WTC11 (cell line): ENCODE measurements at regions not wholly inside any gene's neighbourhood (a gene's known extent, or its start where the extent isn't known, plus 50 kb on each side); places are given as distances from the start of the nearest gene placed in this dataset.

Source experiments
- ATAC-seq: fragments of 200-7000 bp; cut with Tn5 transposase; 2 replicates; pipeline ENCODE4 v1.10.0; 2021; ENCODE audit warnings: mild to moderate bottlenecking, moderate library complexity
- CTCF ChIA-PET: fragments of 300-600 bp; sonication (Branson Sonifier 250); formaldehyde crosslinking; loops from one replicate; lab custom pipeline; 2021; ENCODE audit warnings: antibody characterized with exemption; lab: Charles Lee
- POLR2A ChIA-PET: fragments of 350-600 bp; sonication (Branson Sonifier 250); formaldehyde crosslinking; loops from one replicate; lab custom pipeline; 2021; ENCODE audit warnings: antibody characterized with exemption; lab: Charles Lee
- DNase-seq: peaks from one replicate; pipeline ENCODE4 v3.0.0; 2021; ENCODE audit warnings: low spot score
- H3K27ac Mint-ChIP-seq: 2 replicates; pipeline ENCODE4 v1.8.0; 2021; ENCODE audit warnings: mixed read lengths
- H3K27me3 Mint-ChIP-seq: 2 replicates; pipeline ENCODE4 v1.8.0; 2021; ENCODE audit warnings: low read depth, mild to moderate bottlenecking, moderate library complexity, mixed read lengths
- H3K36me3 Mint-ChIP-seq: 2 replicates; pipeline ENCODE4 v1.8.0; 2021; ENCODE audit warnings: mixed read lengths
- H3K4me1 Mint-ChIP-seq: 2 replicates; pipeline ENCODE4 v1.8.0; 2022; ENCODE audit warnings: mixed read lengths
- H3K4me3 Mint-ChIP-seq: 2 replicates; pipeline ENCODE4 v1.8.0; 2021; ENCODE audit warnings: mild to moderate bottlenecking, moderate library complexity, mixed read lengths
- H3K9me3 Mint-ChIP-seq: 2 replicates; pipeline ENCODE4 v1.8.0; 2021; ENCODE audit warnings: mixed read lengths
- CREM ChIP-seq: sonication (generic); formaldehyde crosslinking; IDR thresholded peaks from 2 replicates; pipeline ENCODE4 v1.8.1; 2022; ENCODE audit warnings: mild to moderate bottlenecking, missing genetic modification reagents, moderate library complexity
- GABPB1 ChIP-seq: sonication (generic); formaldehyde crosslinking; IDR thresholded peaks from 2 replicates; pipeline ENCODE4 v1.8.1; 2023; ENCODE audit warnings: mild to moderate bottlenecking, missing genetic modification reagents
- GRHL2 ChIP-seq: fragments of 250-450 bp; sonication (Bioruptor Pico); IDR thresholded peaks from 2 replicates; pipeline ENCODE4 v1.8.0; 2022; ENCODE audit warnings: mild to moderate bottlenecking, moderate library complexity; ENCODE audit not compliant: insufficient replicate concordance, severe bottlenecking
- HMGA2 ChIP-seq: fragments of 250-450 bp; sonication (Bioruptor Pico); IDR thresholded peaks from 2 replicates; pipeline ENCODE4 v1.4.0; 2021; ENCODE audit warnings: mild to moderate bottlenecking, moderate library complexity
- KAT7 ChIP-seq: sonication (generic); formaldehyde crosslinking; IDR thresholded peaks from 2 replicates; pipeline ENCODE4 v1.8.1; 2023; ENCODE audit warnings: missing genetic modification reagents, mild to moderate bottlenecking, borderline replicate concordance
- NR1H2 ChIP-seq: sonication (generic); formaldehyde crosslinking; IDR thresholded peaks from 2 replicates; pipeline ENCODE4 v1.9.0; 2021; ENCODE audit warnings: mild to moderate bottlenecking, moderate library complexity, missing genetic modification reagents
- SMAD4 ChIP-seq: sonication (generic); formaldehyde crosslinking; IDR thresholded peaks from 2 replicates; pipeline ENCODE4 v1.8.0; 2022; ENCODE audit warnings: mild to moderate bottlenecking, missing genetic modification reagents
- TCF7 ChIP-seq: sonication (generic); formaldehyde crosslinking; IDR thresholded peaks from 2 replicates; pipeline ENCODE4 v1.8.0; 2022; ENCODE audit warnings: mild to moderate bottlenecking, low read depth, missing genetic modification reagents, moderate library complexity
- TEAD1 ChIP-seq: sonication (generic); formaldehyde crosslinking; IDR thresholded peaks from 2 replicates; pipeline ENCODE4 v1.8.0; 2022; ENCODE audit warnings: mild to moderate bottlenecking, missing genetic modification reagents
- ZNF671 ChIP-seq: fragments of 250-450 bp; sonication (Bioruptor Pico); IDR thresholded peaks from 2 replicates; pipeline ENCODE4 v1.8.0; 2021; ENCODE audit warnings: mild to moderate bottlenecking
- TF ChIP-seq, protein P1 (sequence below): sonication (generic); formaldehyde crosslinking; IDR thresholded peaks from 2 replicates; pipeline ENCODE4 v1.8.0; 2022; ENCODE audit warnings: mild to moderate bottlenecking, missing genetic modification reagents
- TF ChIP-seq, protein P2 (sequence below): sonication (generic); formaldehyde crosslinking; IDR thresholded peaks from 2 replicates; pipeline ENCODE4 v1.8.1; 2022; ENCODE audit warnings: missing genetic modification reagents, borderline replicate concordance
- TF ChIP-seq, protein P3 (sequence below): sonication (generic); formaldehyde crosslinking; IDR thresholded peaks from 2 replicates; pipeline ENCODE4 v1.8.1; 2023; ENCODE audit warnings: mild to moderate bottlenecking, missing genetic modification reagents, moderate library complexity
- TF ChIP-seq, protein P4 (sequence below): sonication (generic); formaldehyde crosslinking; IDR thresholded peaks from 2 replicates; pipeline ENCODE4 v1.8.0; 2022; ENCODE audit warnings: missing genetic modification reagents
- TF ChIP-seq, protein P5 (sequence below): sonication (generic); formaldehyde crosslinking; IDR thresholded peaks from 2 replicates; pipeline ENCODE4 v1.8.0; 2023; ENCODE audit warnings: missing genetic modification reagents, mild to moderate bottlenecking, borderline replicate concordance

DNA sequence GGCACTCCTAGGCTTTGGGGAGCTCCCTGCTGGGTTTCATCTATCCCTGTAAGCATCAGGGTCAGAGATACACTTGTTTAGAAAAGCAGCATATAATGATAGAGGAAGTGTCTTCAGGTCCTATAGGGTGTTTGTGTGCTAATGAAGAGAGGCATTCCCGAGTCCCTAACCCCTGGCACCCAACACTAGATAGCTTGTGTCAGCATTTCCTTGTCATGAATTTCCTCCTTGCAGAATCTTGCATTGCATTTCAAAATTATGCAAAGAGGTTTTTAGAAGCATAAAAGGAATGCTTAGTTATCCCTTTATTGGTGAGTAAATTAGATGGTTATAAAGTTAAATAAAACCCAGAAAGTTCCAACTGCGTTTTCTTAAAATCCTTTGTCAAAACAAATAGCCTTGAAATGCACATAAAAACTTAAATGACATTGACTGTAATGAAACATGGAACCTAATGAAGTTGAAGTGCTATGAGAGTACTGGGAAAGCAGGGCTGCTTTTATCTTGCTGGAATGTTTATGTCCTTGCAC, 63.7 kb upstream of the LHCGR start:
- Mint-ChIP-seq H3K27me3 (no peaks in the 10 kb centered on the region; the same call in 1 of the 2 replicates), H3K36me3 (no peaks in the 10 kb centered on the region), H3K4me3 (no peak overlapping the region), H3K4me1 (peaks cover 16% of the 10 kb centered on the region), H3K9me3 (peaks cover 4% of the 10 kb centered on the region), H3K27ac (no peak overlapping the region)
- CTCF ChIA-PET, result no interaction called here
- POLR2A ChIA-PET, result no interaction called here
- DNase-seq (no peak), ATAC-seq (no peak)
- TF ChIP-seq, protein P1, sequence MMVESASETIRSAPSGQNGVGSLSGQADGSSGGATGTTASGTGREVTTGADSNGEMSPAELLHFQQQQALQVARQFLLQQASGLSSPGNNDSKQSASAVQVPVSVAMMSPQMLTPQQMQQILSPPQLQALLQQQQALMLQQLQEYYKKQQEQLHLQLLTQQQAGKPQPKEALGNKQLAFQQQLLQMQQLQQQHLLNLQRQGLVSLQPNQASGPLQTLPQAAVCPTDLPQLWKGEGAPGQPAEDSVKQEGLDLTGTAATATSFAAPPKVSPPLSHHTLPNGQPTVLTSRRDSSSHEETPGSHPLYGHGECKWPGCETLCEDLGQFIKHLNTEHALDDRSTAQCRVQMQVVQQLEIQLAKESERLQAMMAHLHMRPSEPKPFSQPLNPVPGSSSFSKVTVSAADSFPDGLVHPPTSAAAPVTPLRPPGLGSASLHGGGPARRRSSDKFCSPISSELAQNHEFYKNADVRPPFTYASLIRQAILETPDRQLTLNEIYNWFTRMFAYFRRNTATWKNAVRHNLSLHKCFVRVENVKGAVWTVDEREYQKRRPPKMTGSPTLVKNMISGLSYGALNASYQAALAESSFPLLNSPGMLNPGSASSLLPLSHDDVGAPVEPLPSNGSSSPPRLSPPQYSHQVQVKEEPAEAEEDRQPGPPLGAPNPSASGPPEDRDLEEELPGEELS (CRISPR knock-in tag), result no peak
- TF ChIP-seq, protein P2, sequence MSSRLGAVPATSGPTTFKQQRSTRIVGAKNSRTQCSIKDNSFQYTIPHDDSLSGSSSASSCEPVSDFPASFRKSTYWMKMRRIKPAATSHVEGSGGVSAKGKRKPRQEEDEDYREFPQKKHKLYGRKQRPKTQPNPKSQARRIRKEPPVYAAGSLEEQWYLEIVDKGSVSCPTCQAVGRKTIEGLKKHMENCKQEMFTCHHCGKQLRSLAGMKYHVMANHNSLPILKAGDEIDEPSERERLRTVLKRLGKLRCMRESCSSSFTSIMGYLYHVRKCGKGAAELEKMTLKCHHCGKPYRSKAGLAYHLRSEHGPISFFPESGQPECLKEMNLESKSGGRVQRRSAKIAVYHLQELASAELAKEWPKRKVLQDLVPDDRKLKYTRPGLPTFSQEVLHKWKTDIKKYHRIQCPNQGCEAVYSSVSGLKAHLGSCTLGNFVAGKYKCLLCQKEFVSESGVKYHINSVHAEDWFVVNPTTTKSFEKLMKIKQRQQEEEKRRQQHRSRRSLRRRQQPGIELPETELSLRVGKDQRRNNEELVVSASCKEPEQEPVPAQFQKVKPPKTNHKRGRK, result no peak
- TF ChIP-seq TCF7 (CRISPR knock-in tag) (no peak), HMGA2 (CRISPR knock-in tag) (no peak), GRHL2 (CRISPR knock-in tag) (no peak), TEAD1 (CRISPR knock-in tag) (no peak)
- TF ChIP-seq, protein P3, sequence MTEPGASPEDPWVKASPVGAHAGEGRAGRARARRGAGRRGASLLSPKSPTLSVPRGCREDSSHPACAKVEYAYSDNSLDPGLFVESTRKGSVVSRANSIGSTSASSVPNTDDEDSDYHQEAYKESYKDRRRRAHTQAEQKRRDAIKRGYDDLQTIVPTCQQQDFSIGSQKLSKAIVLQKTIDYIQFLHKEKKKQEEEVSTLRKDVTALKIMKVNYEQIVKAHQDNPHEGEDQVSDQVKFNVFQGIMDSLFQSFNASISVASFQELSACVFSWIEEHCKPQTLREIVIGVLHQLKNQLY (CRISPR knock-in tag), result no peak

DNA sequence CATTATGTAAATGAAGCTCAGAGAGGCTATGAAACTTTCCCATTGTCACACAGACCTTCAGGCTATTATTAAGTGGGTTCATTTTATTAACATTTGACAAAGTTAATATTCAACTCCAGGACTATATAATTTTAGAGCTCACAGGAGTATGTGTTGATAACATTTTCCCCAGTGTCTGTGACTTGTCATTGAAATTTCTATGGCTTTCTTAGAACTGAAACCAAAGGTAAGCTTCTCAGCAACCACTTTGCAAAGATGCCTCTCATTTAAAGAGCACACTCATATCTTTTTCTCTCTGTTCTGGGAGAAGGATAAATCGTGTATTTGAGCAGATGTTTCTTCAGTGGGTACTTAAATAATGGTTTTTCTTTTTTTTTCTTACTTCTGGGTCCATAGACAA, 61.8 kb upstream of the LHCGR start:
- TF ChIP-seq, protein P4, sequence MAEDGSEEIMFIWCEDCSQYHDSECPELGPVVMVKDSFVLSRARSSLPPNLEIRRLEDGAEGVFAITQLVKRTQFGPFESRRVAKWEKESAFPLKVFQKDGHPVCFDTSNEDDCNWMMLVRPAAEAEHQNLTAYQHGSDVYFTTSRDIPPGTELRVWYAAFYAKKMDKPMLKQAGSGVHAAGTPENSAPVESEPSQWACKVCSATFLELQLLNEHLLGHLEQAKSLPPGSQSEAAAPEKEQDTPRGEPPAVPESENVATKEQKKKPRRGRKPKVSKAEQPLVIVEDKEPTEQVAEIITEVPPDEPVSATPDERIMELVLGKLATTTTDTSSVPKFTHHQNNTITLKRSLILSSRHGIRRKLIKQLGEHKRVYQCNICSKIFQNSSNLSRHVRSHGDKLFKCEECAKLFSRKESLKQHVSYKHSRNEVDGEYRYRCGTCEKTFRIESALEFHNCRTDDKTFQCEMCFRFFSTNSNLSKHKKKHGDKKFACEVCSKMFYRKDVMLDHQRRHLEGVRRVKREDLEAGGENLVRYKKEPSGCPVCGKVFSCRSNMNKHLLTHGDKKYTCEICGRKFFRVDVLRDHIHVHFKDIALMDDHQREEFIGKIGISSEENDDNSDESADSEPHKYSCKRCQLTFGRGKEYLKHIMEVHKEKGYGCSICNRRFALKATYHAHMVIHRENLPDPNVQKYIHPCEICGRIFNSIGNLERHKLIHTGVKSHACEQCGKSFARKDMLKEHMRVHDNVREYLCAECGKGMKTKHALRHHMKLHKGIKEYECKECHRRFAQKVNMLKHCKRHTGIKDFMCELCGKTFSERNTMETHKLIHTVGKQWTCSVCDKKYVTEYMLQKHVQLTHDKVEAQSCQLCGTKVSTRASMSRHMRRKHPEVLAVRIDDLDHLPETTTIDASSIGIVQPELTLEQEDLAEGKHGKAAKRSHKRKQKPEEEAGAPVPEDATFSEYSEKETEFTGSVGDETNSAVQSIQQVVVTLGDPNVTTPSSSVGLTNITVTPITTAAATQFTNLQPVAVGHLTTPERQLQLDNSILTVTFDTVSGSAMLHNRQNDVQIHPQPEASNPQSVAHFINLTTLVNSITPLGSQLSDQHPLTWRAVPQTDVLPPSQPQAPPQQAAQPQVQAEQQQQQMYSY (CRISPR knock-in tag), result no peak
- no peak for TF ChIP-seq SMAD4 (CRISPR knock-in tag)
- TF ChIP-seq NR1H2 (CRISPR knock-in tag), result no peak
- TF ChIP-seq ZNF671 (CRISPR knock-in tag), result no peak
- no peak for TF ChIP-seq GABPB1 (CRISPR knock-in tag)
- no peak for TF ChIP-seq CREM
- TF ChIP-seq, protein P5, sequence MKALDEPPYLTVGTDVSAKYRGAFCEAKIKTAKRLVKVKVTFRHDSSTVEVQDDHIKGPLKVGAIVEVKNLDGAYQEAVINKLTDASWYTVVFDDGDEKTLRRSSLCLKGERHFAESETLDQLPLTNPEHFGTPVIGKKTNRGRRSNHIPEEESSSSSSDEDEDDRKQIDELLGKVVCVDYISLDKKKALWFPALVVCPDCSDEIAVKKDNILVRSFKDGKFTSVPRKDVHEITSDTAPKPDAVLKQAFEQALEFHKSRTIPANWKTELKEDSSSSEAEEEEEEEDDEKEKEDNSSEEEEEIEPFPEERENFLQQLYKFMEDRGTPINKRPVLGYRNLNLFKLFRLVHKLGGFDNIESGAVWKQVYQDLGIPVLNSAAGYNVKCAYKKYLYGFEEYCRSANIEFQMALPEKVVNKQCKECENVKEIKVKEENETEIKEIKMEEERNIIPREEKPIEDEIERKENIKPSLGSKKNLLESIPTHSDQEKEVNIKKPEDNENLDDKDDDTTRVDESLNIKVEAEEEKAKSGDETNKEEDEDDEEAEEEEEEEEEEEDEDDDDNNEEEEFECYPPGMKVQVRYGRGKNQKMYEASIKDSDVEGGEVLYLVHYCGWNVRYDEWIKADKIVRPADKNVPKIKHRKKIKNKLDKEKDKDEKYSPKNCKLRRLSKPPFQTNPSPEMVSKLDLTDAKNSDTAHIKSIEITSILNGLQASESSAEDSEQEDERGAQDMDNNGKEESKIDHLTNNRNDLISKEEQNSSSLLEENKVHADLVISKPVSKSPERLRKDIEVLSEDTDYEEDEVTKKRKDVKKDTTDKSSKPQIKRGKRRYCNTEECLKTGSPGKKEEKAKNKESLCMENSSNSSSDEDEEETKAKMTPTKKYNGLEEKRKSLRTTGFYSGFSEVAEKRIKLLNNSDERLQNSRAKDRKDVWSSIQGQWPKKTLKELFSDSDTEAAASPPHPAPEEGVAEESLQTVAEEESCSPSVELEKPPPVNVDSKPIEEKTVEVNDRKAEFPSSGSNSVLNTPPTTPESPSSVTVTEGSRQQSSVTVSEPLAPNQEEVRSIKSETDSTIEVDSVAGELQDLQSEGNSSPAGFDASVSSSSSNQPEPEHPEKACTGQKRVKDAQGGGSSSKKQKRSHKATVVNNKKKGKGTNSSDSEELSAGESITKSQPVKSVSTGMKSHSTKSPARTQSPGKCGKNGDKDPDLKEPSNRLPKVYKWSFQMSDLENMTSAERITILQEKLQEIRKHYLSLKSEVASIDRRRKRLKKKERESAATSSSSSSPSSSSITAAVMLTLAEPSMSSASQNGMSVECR (CRISPR knock-in tag), result no peak
- no peak for TF ChIP-seq KAT7 (CRISPR knock-in tag)
- peaks cover 17% of the 10 kb centered on the region for H3K9me3 Mint-ChIP-seq
- H3K27me3 Mint-ChIP-seq, result peaks cover 2% of the 10 kb centered on the region; the same call in 1 of the 2 replicates
- H3K36me3 Mint-ChIP-seq, result peaks cover 5% of the 10 kb centered on the region
- no peak overlapping the region for H3K4me3 Mint-ChIP-seq
- peaks cover 28% of the 10 kb centered on the region for H3K4me1 Mint-ChIP-seq
- no peak for DNase-seq
- ATAC-seq, result no peak
- CTCF ChIA-PET, result no interaction called here
- POLR2A ChIA-PET, result no interaction called here
- H3K27ac Mint-ChIP-seq, result no peak overlapping the region
